Progenitor cell of endocrine pancreas (in vitro differentiated cells): ENCODE measurements at regions not wholly inside any gene's neighbourhood (a gene's known extent, or its start where the extent isn't known, plus 50 kb on each side); places are given as distances from the start of the nearest gene placed in this dataset.

Experiments used
- DNase-seq: peaks from one replicate; pipeline ENCODE4 v3.0.0; 2021; ENCODE audit warnings: low spot score; ENCODE audit not compliant: unreplicated experiment
- H3K27ac Mint-ChIP-seq: 2 replicates; pipeline ENCODE4 v1.8.0; 2021; ENCODE audit warnings: mild to moderate bottlenecking, moderate library complexity, mixed read lengths
- H3K27me3 Mint-ChIP-seq: 2 replicates; pipeline ENCODE4 v1.8.0; 2021; ENCODE audit warnings: mixed read lengths
- H3K36me3 Mint-ChIP-seq: 2 replicates; pipeline ENCODE4 v1.8.0; 2022; ENCODE audit warnings: mixed read lengths; ENCODE audit not compliant: insufficient read depth
- H3K4me1 Mint-ChIP-seq: 2 replicates; pipeline ENCODE4 v1.8.0; 2021; ENCODE audit warnings: low read depth, mixed read lengths
- H3K4me3 Mint-ChIP-seq: 2 replicates; pipeline ENCODE4 v1.8.0; 2021; ENCODE audit warnings: low read depth, mild to moderate bottlenecking, moderate library complexity, mixed read lengths
- H3K9me3 Mint-ChIP-seq: 2 replicates; pipeline ENCODE4 v1.8.0; 2021; ENCODE audit warnings: low read depth, mixed read lengths
- TF ChIP-seq, protein P1 (sequence below): fragments of 200-600 bp; sonication (generic); IDR thresholded peaks from one replicate; pipeline ENCODE4 v1.5.0; 2021; ENCODE audit warnings: antibody characterized with exemption, mild to moderate bottlenecking; ENCODE audit not compliant: unreplicated experiment

DNA sequence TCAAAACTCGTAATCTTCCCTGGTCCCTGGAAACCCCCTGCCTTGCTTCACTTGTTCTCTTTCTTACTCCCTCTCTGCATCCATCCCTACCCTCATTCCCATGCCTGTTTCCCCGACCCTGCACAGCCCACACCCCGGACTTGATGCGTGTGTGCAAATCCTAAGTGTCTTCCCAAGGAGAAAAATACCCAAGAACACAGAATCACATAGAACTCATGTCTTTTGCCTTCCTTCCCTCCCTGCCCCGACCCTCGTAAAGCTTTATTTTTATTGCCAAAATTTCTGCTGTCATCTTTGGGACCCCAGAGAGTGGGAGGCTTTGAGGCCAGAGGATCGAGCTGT, 169.6 kb upstream of the PMEPA1 start:
- H3K27me3 Mint-ChIP-seq = peaks cover 82% of the 10 kb centered on the region
- no peak overlapping the region for H3K4me3 Mint-ChIP-seq
- TF ChIP-seq, protein P1, sequence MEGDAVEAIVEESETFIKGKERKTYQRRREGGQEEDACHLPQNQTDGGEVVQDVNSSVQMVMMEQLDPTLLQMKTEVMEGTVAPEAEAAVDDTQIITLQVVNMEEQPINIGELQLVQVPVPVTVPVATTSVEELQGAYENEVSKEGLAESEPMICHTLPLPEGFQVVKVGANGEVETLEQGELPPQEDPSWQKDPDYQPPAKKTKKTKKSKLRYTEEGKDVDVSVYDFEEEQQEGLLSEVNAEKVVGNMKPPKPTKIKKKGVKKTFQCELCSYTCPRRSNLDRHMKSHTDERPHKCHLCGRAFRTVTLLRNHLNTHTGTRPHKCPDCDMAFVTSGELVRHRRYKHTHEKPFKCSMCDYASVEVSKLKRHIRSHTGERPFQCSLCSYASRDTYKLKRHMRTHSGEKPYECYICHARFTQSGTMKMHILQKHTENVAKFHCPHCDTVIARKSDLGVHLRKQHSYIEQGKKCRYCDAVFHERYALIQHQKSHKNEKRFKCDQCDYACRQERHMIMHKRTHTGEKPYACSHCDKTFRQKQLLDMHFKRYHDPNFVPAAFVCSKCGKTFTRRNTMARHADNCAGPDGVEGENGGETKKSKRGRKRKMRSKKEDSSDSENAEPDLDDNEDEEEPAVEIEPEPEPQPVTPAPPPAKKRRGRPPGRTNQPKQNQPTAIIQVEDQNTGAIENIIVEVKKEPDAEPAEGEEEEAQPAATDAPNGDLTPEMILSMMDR = no peak
- H3K4me1 Mint-ChIP-seq = peaks cover 5% of the 10 kb centered on the region
- DNase-seq = no peak
- no peaks in the 10 kb centered on the region for H3K36me3 Mint-ChIP-seq
- no peak overlapping the region for H3K27ac Mint-ChIP-seq
- no peaks in the 10 kb centered on the region for H3K9me3 Mint-ChIP-seq

GRCh38 chr20:57878786-57879424, 169.1 kb upstream of the PMEPA1 start:
- H3K4me3 Mint-ChIP-seq = no peak overlapping the region
- no peaks in the 10 kb centered on the region for H3K9me3 Mint-ChIP-seq
- H3K27ac Mint-ChIP-seq = no peak overlapping the region
- peaks cover 77% of the 10 kb centered on the region for H3K27me3 Mint-ChIP-seq
- DNase-seq = no peak
- H3K4me1 Mint-ChIP-seq = peaks cover 5% of the 10 kb centered on the region
- H3K36me3 Mint-ChIP-seq = no peaks in the 10 kb centered on the region
- TF ChIP-seq, protein P1 = no peak

DNA sequence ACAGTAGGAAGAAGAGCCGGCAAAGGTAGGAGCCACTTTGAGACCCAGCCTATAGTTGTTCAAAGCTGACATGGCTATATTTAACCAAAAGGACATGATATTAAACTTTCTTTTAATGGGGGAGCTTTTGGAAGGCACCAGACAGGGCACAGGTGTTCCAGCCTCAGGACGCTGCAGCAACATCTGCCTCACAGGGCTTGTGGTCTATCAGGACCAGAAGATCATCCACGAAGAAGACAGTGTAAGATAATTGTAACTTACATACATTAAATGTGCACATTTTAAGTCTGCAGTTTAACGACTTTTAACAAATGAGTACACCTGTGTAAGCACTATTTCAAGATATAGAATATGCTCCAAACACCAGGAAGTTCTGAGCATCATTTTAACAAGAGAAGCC, 168.2 kb upstream of the PMEPA1 start:
- H3K27me3 Mint-ChIP-seq = peaks cover 70% of the 10 kb centered on the region
- no peaks in the 10 kb centered on the region for H3K9me3 Mint-ChIP-seq
- no peak overlapping the region for H3K4me3 Mint-ChIP-seq
- peaks cover 5% of the 10 kb centered on the region for H3K4me1 Mint-ChIP-seq
- DNase-seq = no peak
- H3K27ac Mint-ChIP-seq = no peak overlapping the region
- H3K36me3 Mint-ChIP-seq = no peaks in the 10 kb centered on the region
- TF ChIP-seq, protein P1 = no peak

GRCh38 chr20:57877131-57877824, 167.5 kb upstream of the PMEPA1 start:
- DNase-seq = no peak
- H3K27me3 Mint-ChIP-seq = peaks cover 69% of the 10 kb centered on the region
- TF ChIP-seq, protein P1 = no peak

DNA sequence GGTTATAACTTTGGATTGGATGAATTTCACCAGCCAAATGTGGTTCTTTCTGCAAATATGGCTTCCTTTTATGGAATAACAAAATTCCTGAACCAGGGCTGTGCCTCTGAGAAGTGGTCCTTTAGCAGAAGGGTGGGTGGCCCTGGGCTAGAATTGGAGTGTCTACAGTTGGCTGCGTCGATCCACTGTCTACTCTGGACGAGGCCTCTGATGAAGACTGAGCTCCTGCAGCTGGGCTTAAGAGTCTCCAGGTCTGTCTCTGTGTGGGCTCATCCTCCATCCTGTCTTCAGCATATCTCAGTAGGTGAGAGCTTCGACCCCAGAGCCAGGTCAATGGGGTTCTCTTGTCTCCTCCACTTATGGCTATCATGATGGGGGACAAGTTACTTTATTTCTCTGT, 166.3 kb upstream of the PMEPA1 start:
- Mint-ChIP-seq H3K36me3 (no peaks in the 10 kb centered on the region), H3K27ac (no peak overlapping the region), H3K27me3 (peaks cover 58% of the 10 kb centered on the region), H3K9me3 (no peaks in the 10 kb centered on the region), H3K4me1 (peaks cover 5% of the 10 kb centered on the region), H3K4me3 (no peak overlapping the region)
- DNase-seq = no peak
- TF ChIP-seq, protein P1 = no peak

More at GRCh38 chr20:57877131-57877824, 167.5 kb upstream of the PMEPA1 start:
- Mint-ChIP-seq H3K9me3 (no peaks in the 10 kb centered on the region), H3K36me3 (no peaks in the 10 kb centered on the region), H3K4me3 (no peak overlapping the region), H3K27ac (no peak overlapping the region), H3K4me1 (peaks cover 5% of the 10 kb centered on the region)
